Gastrocnemius medialis (tissue), 4 donors: ENCODE measurements at regions not wholly inside any gene's neighbourhood (a gene's known extent, or its start where the extent isn't known, plus 50 kb on each side); places are given as distances from the start of the nearest gene placed in this dataset.

Experiments
- ATAC-seq, 2 donors: fragments of 150-250 bp; one replicate each; pipeline ENCODE4 v1.9.1; 2016
- DNase-seq, 2 donors: peaks; one replicate each; pipeline ENCODE4 v3.0.0-alpha.2; 2019
- H3K27ac ChIP-seq, 4 donors: fragments of 200-600 bp; sonication (generic); 1 replicate in 1 of 4; 2 replicates in 3 of 4; pipeline ENCODE4 v1.5.1; 2016 to 2018; ENCODE audit warnings: mild to moderate bottlenecking in 2 of 4, moderate library complexity in 1 of 4
- H3K27me3 ChIP-seq, 3 donors: fragments of 200-600 bp; sonication (generic) in 2 of 3; 1 replicate in 1 of 3; 2 replicates in 2 of 3; pipeline versions ENCODE4 v1.5.1 to v1.6.0; 2016 to 2019; ENCODE audit warnings: mild to moderate bottlenecking in 1 of 3, moderate library complexity in 1 of 3
- H3K36me3 ChIP-seq, 2 donors: fragments of 200-600 bp; sonication (generic) in 1 of 2; one replicate each; pipeline ENCODE4 v1.5.1; 2017 to 2018
- H3K4me1 ChIP-seq, 2 donors: fragments of 200-600 bp; sonication (generic) in 1 of 2; one replicate each; pipeline ENCODE4 v1.5.1; 2016 to 2017; ENCODE audit warnings: mild to moderate bottlenecking in 2 of 2
- H3K4me3 ChIP-seq, 4 donors: fragments of 200-600 bp; sonication (generic) in 3 of 4; 1 replicate in 1 of 4; 2 replicates in 3 of 4; pipeline ENCODE4 v1.5.1; 2016 to 2019; ENCODE audit warnings: mild to moderate bottlenecking in 2 of 4
- H3K9me3 ChIP-seq, 3 donors: fragments of 200-600 bp; sonication (generic) in 2 of 3; 1 replicate in 1 of 3; 2 replicates in 2 of 3; pipeline ENCODE4 v1.5.1; 2016 to 2019
- POLR2A ChIP-seq, 2 donors: fragments of 450-650 bp; IDR thresholded peaks; one replicate each; pipeline ENCODE4 v1.6.1; 2017; ENCODE audit warnings: antibody characterized with exemption in 2 of 2, mild to moderate bottlenecking in 2 of 2, moderate library complexity in 2 of 2
- in situ Hi-C, 4 donors: fragments of 200-750 bp; cut with MboI; loops; one replicate each; pipeline versions ENCODE4 v1.15.0 to v1.8.0; 2017; ENCODE audit warnings: low sequenced_read_pairs in 4 of 4
- intact Hi-C: fragments of 100-400 bp; cut with DNase I; formaldehyde crosslinking; loops from one replicate; pipeline ENCODE4 v1.15.1; 2023; ENCODE audit warnings: low total_unique reads
- TF ChIP-seq, protein P1 (sequence below), 5 experiments: fragments of 450-650 bp in 3 of 5; fragments of 200-600 bp in 2 of 5; sonication (generic) in 2 of 5; IDR thresholded peaks in 4 of 5; conservative IDR thresholded peaks in 1 of 5; 1 replicate in 4 of 5; 2 replicates in 1 of 5; pipeline ENCODE4 v1.5.1; 2016 to 2019; ENCODE audit warnings: antibody characterized with exemption in 5 of 5, mild to moderate bottlenecking in 3 of 5, moderate library complexity in 3 of 5

DNA sequence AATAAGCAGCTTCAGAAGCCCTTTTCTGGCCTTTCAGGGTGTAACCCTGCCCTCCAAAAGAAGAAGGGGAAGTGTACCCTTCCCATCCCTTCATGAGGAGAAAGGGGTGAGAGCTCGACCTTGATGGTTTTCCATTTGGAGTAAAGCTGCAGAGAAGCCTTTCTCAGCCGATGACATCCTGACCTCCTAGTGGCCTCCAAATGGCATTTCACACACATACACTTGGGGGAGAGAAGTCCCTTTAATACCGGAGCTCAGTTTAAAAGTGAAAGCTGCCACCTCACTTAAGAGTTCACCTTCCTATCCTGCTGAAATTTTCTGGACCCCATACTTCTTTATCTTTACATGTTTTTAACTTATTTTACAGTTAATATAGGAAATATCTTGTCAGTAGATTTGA, 716.7 kb downstream of the DCDC2C start:
- Histone ChIP-seq H3K4me3 (no peak overlapping the region), H3K36me3 (no peaks in the 10 kb centered on the region), H3K27me3 (no peaks in the 10 kb centered on the region), H3K27ac (no peak overlapping the region), H3K4me1 (no peaks in the 10 kb centered on the region), H3K9me3 (no peaks in the 10 kb centered on the region)
- DNase-seq (no peak), ATAC-seq (no peak)
- intact Hi-C loops (no loop called here), in situ Hi-C loops (no loop called here)
- TF ChIP-seq, protein P1, sequence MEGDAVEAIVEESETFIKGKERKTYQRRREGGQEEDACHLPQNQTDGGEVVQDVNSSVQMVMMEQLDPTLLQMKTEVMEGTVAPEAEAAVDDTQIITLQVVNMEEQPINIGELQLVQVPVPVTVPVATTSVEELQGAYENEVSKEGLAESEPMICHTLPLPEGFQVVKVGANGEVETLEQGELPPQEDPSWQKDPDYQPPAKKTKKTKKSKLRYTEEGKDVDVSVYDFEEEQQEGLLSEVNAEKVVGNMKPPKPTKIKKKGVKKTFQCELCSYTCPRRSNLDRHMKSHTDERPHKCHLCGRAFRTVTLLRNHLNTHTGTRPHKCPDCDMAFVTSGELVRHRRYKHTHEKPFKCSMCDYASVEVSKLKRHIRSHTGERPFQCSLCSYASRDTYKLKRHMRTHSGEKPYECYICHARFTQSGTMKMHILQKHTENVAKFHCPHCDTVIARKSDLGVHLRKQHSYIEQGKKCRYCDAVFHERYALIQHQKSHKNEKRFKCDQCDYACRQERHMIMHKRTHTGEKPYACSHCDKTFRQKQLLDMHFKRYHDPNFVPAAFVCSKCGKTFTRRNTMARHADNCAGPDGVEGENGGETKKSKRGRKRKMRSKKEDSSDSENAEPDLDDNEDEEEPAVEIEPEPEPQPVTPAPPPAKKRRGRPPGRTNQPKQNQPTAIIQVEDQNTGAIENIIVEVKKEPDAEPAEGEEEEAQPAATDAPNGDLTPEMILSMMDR (IDR thresholded peaks at IDR 0.05 in 4 of 5, conservative IDR thresholded peaks at IDR 0.05 in 1 of 5): no peak
- no peak for TF ChIP-seq POLR2A (IDR thresholded peaks at IDR 0.05)

DNA sequence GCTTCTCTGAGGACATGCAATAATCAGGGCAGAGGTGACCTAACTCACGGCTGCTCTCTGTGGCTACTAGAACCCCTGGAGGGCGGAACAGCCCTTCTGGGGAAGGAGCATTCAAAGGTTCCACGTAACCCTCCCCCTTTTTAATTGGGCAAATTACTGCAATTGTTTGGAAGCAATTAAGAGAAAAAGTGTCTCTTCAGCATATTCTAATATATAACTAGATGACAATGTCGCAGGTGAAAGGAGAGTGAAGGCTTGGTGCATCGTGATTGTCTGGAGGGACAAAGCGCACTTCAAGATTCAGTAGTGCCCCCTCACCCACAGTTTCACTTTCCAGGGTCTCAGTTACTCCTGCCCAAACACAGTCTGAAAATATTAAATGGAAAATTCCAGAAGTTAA, 720.8 kb downstream of the DCDC2C start:
- in situ Hi-C loops: no loop called here
- intact Hi-C loops: no loop called here
- Histone ChIP-seq H3K36me3 (no peaks in the 10 kb centered on the region), H3K9me3 (no peaks in the 10 kb centered on the region), H3K4me1 (no peaks in the 10 kb centered on the region), H3K27me3 (no peaks in the 10 kb centered on the region), H3K27ac (no peak overlapping the region), H3K4me3 (no peak overlapping the region)
- TF ChIP-seq, protein P1 (IDR thresholded peaks at IDR 0.05 in 4 of 5, conservative IDR thresholded peaks at IDR 0.05 in 1 of 5): no peak
- TF ChIP-seq POLR2A (IDR thresholded peaks at IDR 0.05): no peak
- DNase-seq: no peak
- no peak for ATAC-seq

DNA sequence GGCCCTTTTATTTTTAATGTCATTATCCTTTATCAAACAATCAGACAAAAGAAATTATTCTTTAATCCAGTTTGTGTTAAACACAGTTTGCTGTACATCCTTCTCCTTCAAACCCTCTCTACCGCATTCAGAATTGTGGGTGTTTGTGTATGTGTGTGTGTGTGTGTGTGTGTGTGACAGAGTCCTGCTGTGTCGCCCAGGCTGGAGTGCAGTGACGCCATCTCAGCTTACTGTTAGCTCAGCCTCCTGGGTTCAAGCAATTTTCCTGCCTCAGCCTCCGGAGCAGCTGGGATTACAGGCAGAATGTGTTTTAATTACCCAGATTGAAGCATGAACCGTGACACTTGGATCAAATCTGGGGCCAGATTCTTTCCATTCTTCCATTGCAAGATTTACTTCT, 723.7 kb downstream of the DCDC2C start:
- Histone ChIP-seq H3K4me1 (no peaks in the 10 kb centered on the region), H3K36me3 (no peaks in the 10 kb centered on the region), H3K27me3 (no peaks in the 10 kb centered on the region), H3K4me3 (no peak overlapping the region), H3K27ac (no peak overlapping the region), H3K9me3 (no peaks in the 10 kb centered on the region)
- in situ Hi-C loops (no loop called here), intact Hi-C loops (no loop called here)
- ATAC-seq (no peak), DNase-seq (no peak)
- TF ChIP-seq, protein P1 (IDR thresholded peaks at IDR 0.05 in 4 of 5, conservative IDR thresholded peaks at IDR 0.05 in 1 of 5): no peak
- TF ChIP-seq POLR2A (IDR thresholded peaks at IDR 0.05): no peak

DNA sequence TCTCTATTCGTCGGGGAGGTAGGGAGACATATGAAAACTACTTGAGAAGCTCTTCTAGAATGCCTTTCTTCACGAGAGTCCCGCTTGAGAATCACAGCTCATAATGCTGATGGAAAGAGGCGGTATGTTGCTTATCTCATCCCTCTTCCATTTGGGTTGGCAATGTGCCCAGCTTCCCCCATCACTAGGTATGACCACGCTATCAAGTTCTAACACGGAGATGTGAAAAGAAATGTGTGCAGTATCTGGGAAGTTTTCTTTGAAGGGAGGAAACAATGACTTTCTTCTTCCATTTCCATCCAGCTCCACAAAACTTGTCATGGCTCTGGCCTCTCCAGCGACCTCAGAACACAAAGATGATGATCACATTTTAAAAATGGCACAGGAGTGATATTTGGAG, 742.4 kb downstream of the DCDC2C start:
- Histone ChIP-seq H3K36me3 (no peaks in the 10 kb centered on the region), H3K4me3 (no peak overlapping the region), H3K27me3 (no peaks in the 10 kb centered on the region), H3K27ac (no peak overlapping the region), H3K4me1 (no peaks in the 10 kb centered on the region), H3K9me3 (no peaks in the 10 kb centered on the region)
- ATAC-seq (no peak), DNase-seq (no peak)
- TF ChIP-seq POLR2A (IDR thresholded peaks at IDR 0.05): no peak
- TF ChIP-seq, protein P1 (IDR thresholded peaks at IDR 0.05 in 4 of 5, conservative IDR thresholded peaks at IDR 0.05 in 1 of 5): no peak
- intact Hi-C loops: no loop called here
- in situ Hi-C loops: no loop called here

DNA sequence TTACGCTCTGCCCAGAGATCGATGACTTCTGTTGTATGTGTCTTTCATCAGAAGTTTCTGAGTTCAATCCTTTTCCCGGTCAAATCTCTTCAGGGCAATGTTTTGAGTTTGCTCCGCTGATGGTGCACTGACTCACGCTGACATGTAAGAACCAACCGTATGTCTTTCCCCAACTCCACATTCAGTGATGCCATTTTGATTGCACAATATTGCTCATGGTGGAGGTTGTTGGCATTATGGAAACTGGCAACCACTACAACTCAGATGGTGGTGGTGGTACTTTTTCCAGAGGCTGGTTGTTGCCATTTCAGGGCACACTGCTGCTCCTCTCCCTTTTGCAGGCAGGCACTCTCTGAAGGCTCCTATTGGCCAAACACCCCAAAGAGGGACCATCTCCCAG, 751.5 kb downstream of the DCDC2C start:
- no peak for TF ChIP-seq POLR2A (IDR thresholded peaks at IDR 0.05)
- TF ChIP-seq, protein P1 (IDR thresholded peaks at IDR 0.05 in 4 of 5, conservative IDR thresholded peaks at IDR 0.05 in 1 of 5): no peak
- H3K9me3 ChIP-seq: no peaks in the 10 kb centered on the region
- ATAC-seq: no peak
- no peaks in the 10 kb centered on the region for H3K27me3 ChIP-seq
- in situ Hi-C loops: no loop called here
- H3K36me3 ChIP-seq: no peaks in the 10 kb centered on the region
- no peak overlapping the region for H3K27ac ChIP-seq
- no peaks in the 10 kb centered on the region for H3K4me1 ChIP-seq
- no peak overlapping the region for H3K4me3 ChIP-seq
- intact Hi-C loops: no loop called here
- no peak for DNase-seq
